HG03520 (cell line): ENCODE measurements at regions not wholly inside any gene's neighbourhood (a gene's known extent, or its start where the extent isn't known, plus 50 kb on each side); places are given as distances from the start of the nearest gene placed in this dataset.

Experiments
- ATAC-seq: cut with Tn5 transposase; IDR thresholded peaks from one replicate; pipeline ENCODE4 v1.9.1; 2021; ENCODE audit warnings: mild to moderate bottlenecking, moderate library complexity; ENCODE audit not compliant: unreplicated experiment

DNA sequence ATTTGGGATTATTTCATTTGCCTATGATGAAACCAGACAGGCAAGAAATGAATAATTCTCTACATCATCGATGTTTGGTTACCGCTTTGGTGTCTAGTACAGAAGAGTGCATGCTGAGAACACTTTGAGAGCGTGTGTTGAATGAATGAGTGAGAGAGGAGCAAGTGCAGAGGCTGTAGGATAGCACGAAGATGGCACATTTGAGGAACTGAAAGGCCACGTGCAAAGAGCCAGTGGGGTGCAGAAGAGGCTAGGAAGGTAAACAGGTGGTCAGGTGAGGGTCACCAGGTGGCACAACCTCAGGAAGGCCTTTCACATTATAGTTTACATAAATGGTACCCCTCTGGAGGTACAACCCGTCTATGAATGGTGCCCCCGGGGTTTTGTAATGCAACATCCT, 80.1 kb upstream of the SPHKAP start:
- no peak for ATAC-seq

DNA sequence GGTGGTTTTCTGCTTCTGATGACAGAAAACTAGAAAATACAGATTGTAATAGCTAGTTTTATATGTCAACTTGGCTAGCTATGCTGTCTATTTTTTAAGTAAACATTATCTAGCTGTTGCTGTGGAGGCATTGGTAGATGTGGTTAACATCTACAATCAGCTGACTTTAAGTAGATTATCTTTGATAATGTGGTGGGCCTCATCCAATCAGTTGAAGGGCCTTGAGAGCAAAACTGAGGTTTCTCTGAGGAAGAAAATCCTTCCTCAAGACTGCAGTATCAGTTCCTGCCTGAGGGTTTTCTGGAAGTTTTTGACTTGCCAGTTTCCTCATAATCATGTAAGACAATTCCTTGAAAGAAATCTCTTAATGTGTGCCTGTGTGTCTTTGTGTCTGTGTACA, 75.9 kb upstream of the SPHKAP start:
- no peak for ATAC-seq

DNA sequence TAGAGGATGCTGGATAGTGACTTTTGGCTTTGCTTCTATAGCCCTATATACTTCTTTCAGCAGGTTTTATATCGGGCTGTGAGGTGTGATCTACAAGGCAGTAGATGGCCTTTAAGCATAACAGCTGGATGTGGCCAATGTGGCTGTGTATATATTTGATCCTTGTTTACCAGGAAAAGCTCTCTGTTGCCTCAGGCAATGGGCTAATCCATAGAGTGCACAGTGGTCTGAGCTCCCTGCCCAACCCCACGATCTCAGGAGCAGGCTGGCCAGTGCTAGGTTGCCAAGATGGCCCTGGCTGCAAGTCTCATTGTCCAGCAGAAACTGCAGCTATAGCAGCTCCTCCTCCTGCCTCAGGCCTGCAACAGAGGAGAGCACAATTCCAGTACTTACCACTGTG, 72.3 kb upstream of the SPHKAP start:
- ATAC-seq = no peak

DNA sequence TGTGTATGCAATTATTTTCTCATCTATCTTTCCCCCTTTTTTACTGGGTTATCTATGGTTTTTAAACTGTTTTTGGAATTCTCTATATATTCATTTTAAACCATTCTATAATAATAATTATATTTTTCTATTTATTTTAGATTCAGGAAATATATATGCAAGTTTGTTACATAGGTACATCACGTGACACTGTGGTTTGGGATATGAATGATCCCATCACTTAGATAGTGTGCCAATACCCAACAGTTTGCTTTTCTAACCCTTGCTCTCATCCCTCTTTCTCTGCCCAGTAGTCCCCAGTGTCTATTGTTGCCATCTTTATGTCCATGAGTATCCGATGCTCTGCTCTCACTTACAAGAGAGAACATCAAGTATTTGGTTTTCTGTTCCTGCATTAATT, 65.8 kb upstream of the SPHKAP start:
- ATAC-seq = no peak

DNA sequence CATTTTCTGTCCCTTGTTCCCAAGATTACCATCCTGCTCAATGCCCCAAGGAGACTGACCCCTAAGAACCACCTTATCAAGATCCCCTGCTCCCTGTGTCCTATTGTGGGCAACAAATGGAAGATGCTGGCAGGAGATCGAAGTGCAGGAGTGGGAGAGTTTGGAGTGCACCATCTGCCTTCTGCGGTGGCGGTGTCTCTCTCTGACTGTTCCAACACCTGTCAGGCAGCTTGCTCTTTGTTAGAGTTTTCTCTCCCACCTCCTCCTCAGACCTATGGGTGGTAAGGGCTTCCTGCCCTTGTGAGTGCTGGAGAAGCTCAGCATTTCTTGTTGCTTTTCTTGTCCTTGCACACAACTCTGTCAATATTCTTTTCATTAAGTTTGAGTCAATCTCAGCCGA, 64.1 kb upstream of the SPHKAP start:
- ATAC-seq = no peak

- ATAC-seq = no peak
Observed at GRCh38 chr2:228242591-228242990, 61.1 kb upstream of the SPHKAP start.

GRCh38 chr2:228239907-228240561, 58.5 kb upstream of the SPHKAP start:
- no peak for ATAC-seq

GRCh38 chr2:228239207-228239906, 57.9 kb upstream of the SPHKAP start:
- ATAC-seq = no peak
